DOHH2 (cell line): ENCODE measurements at regions not wholly inside any gene's neighbourhood (a gene's known extent, or its start where the extent isn't known, plus 50 kb on each side); places are given as distances from the start of the nearest gene placed in this dataset.

Source experiments
- EZH2phosphoT487 ChIP-seq: fragments of 200-600 bp; sonication (generic); IDR thresholded peaks from 2 replicates; pipeline ENCODE4 v1.6.1; 2017; ENCODE audit warnings: borderline replicate concordance, mild to moderate bottlenecking, antibody characterized with exemption, low read length, moderate library complexity, mixed read lengths
- TF ChIP-seq, protein P1 (sequence below): fragments of 200-600 bp; sonication (generic); IDR thresholded peaks from one replicate; pipeline ENCODE4 v1.5.1; 2014; ENCODE audit warnings: antibody characterized with exemption, mild to moderate bottlenecking, low read depth, low read length; ENCODE audit not compliant: poor library complexity, severe bottlenecking

DNA sequence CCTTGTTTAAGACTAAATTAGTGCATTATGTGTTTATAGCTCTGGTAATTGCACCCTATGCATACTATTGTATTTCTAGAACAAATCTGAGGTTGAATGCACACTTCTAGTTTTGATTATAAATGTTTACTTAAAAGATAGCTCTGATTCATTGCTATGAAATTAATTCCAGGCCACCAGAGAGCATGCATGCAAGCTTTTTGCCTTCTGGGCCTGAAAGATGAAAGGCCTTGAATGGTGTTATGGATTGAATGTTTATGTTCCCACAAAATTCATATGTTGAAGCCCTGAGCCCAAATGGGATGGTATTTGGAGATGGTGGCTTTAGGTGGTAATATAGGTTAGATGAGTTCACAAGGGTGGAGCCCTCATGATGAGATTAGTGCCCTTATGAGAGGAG, 695.0 kb upstream of the MAP3K7 start:
- TF ChIP-seq, protein P1, sequence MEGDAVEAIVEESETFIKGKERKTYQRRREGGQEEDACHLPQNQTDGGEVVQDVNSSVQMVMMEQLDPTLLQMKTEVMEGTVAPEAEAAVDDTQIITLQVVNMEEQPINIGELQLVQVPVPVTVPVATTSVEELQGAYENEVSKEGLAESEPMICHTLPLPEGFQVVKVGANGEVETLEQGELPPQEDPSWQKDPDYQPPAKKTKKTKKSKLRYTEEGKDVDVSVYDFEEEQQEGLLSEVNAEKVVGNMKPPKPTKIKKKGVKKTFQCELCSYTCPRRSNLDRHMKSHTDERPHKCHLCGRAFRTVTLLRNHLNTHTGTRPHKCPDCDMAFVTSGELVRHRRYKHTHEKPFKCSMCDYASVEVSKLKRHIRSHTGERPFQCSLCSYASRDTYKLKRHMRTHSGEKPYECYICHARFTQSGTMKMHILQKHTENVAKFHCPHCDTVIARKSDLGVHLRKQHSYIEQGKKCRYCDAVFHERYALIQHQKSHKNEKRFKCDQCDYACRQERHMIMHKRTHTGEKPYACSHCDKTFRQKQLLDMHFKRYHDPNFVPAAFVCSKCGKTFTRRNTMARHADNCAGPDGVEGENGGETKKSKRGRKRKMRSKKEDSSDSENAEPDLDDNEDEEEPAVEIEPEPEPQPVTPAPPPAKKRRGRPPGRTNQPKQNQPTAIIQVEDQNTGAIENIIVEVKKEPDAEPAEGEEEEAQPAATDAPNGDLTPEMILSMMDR = no peak
- TF ChIP-seq EZH2phosphoT487 = no peak
